ENCODE measurements at regions not wholly inside any gene's neighbourhood (a gene's known extent, or its start where the extent isn't known, plus 50 kb on each side); places are given as distances from the start of the nearest gene placed in this dataset.
"Not testable (repeated sequence)": the region's sequence is repeated elsewhere in the genome, so short reads cannot be mapped to it uniquely, and the experiment has no call there.

GRCh38 chr2:236836028-236836427, 249.7 kb upstream of the COPS8 start:
- not testable (repeated sequence) for FAIRE-seq; H3K14ac ChIP-seq (ENCODE audit: insufficient read length)

More at GRCh38 chr2:236836028-236836427, 249.7 kb upstream of the COPS8 start:
- POLR2A ChIA-PET (ENCODE audit: partially characterized antibody); H3K36me3 ChIP-seq (ENCODE audit: control insufficient read depth in 2 of 4, insufficient read depth in 4 of 4, low read length in 3 of 4); H3K4ac ChIP-seq (replicated peaks; ENCODE audit: insufficient read length, low read depth, low read length); H2AK5ac ChIP-seq (ENCODE audit: low read depth, low read length); H2BK5ac ChIP-seq (ENCODE audit: low read depth, low read length); H4K5ac ChIP-seq (ENCODE audit: insufficient read length, low read depth, low read length); H3K79me1 ChIP-seq (ENCODE audit: low read depth, low read length); H3K79me2 ChIP-seq (ENCODE audit: control insufficient read depth in 1 of 2, insufficient read depth in 2 of 2, low read length in 2 of 2); H3K27ac ChIP-seq (ENCODE audit: low read depth, low read length); H2AFZ ChIP-seq (ENCODE audit: low read length); H3K23ac ChIP-seq (ENCODE audit: insufficient read length); H2BK12ac ChIP-seq (ENCODE audit: low read depth, low read length); H2BK15ac ChIP-seq (ENCODE audit: low read length); H3K23me2 ChIP-seq (ENCODE audit: low read depth, low read length); H3K56ac ChIP-seq (replicated peaks; ENCODE audit: insufficient read length, low read depth, low read length); H4K20me1 ChIP-seq (replicated peaks in 1 of 2; ENCODE audit: control insufficient read depth in 1 of 2, insufficient read depth in 2 of 2, low read length in 2 of 2); H4K8ac ChIP-seq (ENCODE audit: extremely low read depth, insufficient read depth, low read length); H2BK120ac ChIP-seq (replicated peaks; ENCODE audit: low read depth, low read length); DNase-seq (ENCODE audit: low read depth in 1 of 2, low spot score in 2 of 2); H2BK20ac ChIP-seq (ENCODE audit: low read length); H3K9ac ChIP-seq (replicated peaks in 1 of 4; ENCODE audit: extremely low read depth in 1 of 4, low read depth in 3 of 4, low read length in 3 of 4); H4K91ac ChIP-seq (replicated peaks; ENCODE audit: insufficient read length, low read length); H3K4me3 ChIP-seq (ENCODE audit: extremely low read depth in 1 of 4, insufficient read depth in 2 of 4, low read depth in 3 of 4, low read length in 4 of 4); H3K4me2 ChIP-seq (ENCODE audit: insufficient read depth in 1 of 2, low read depth in 2 of 2, low read length in 2 of 2); H3K4me1 ChIP-seq (replicated peaks in 1 of 4; ENCODE audit: control insufficient read depth in 3 of 4, insufficient read depth in 4 of 4, low read length in 3 of 4); H3K27me3 ChIP-seq (replicated peaks in 1 of 4; ENCODE audit: control insufficient read depth in 3 of 4, extremely low read depth in 1 of 4, insufficient read depth in 3 of 4, low read length in 3 of 4); H3K18ac ChIP-seq (ENCODE audit: extremely low read depth, low read length); CTCF ChIA-PET (ENCODE audit: partially characterized antibody): not testable (repeated sequence)
- H3K9me3 ChIP-seq (ENCODE audit: insufficient read depth in 2 of 2, low read depth in 1 of 2, low read length in 1 of 2), result peaks cover 8 to 17% of the 10 kb centered on the region in 2 experiments
- WGBS, 2 experiments (ENCODE audit: extremely low coverage in 1 of 2, insufficient coverage in 1 of 2, insufficient read length in 1 of 2, insufficient replicate concordance in 2 of 2, low coverage in 1 of 2, low lambda C conversion rate in 2 of 2, missing lambda C conversion rate in 1 of 2), result 91% methylated on average over 2 of the region's 2 CpGs; no CpG with 5 or more reads in 1 of the 2 experiments

All from H1 (cell line).